Stimulated activated CD8-positive, alpha-beta memory T cell treated with anti-CD3 and anti-CD28 coated beads, Interleukin-4, amount 100 ng/mL, for 1 hour (primary cell): ENCODE measurements at regions not wholly inside any gene's neighbourhood (a gene's known extent, or its start where the extent isn't known, plus 50 kb on each side); places are given as distances from the start of the nearest gene placed in this dataset.
"Not testable (repeated sequence)": the region's sequence is repeated elsewhere in the genome, so short reads cannot be mapped to it uniquely, and the experiment has no call there.

Source experiments
- DNase-seq, 2 donors: peaks; one replicate each; pipeline ENCODE4 v3.0.0-alpha.2; 2020; ENCODE audit warnings: low read depth in 2 of 2, low spot score in 1 of 2

GRCh38 chr2:226478109-226478809 is 321.4 kb downstream of the IRS1 start:
- no peak for DNase-seq

GRCh38 chr2:226477221-226478108 is 322.2 kb downstream of the IRS1 start:
- DNase-seq: no peak

GRCh38 chr2:226475650-226476049 is 324.0 kb downstream of the IRS1 start:
- DNase-seq: no peak

GRCh38 chr2:226474131-226474530 is 325.5 kb downstream of the IRS1 start:
- DNase-seq: no peak

- DNase-seq: no peak
Measured at GRCh38 chr2:226471987-226472470, 327.6 kb downstream of the IRS1 start.

GRCh38 chr2:226467633-226468032 is 332.0 kb downstream of the IRS1 start:
- DNase-seq: no peak

- DNase-seq: no peak
Measured at GRCh38 chr2:226467221-226467620, 332.4 kb downstream of the IRS1 start.

- no peak for DNase-seq
Measured at GRCh38 chr2:226466589-226466988, 333.0 kb downstream of the IRS1 start.

- no peak for DNase-seq
Measured at GRCh38 chr2:226466124-226466523, 333.5 kb downstream of the IRS1 start.

- DNase-seq: no peak
Measured at GRCh38 chr2:226464380-226464779, 335.2 kb downstream of the IRS1 start.

GRCh38 chr2:226463154-226463553 is 336.5 kb downstream of the IRS1 start:
- DNase-seq: no peak

GRCh38 chr2:226461981-226462380 is 337.6 kb downstream of the IRS1 start:
- no peak for DNase-seq

GRCh38 chr2:226456144-226456543 is 343.5 kb downstream of the IRS1 start:
- not testable (repeated sequence) for DNase-seq

GRCh38 chr2:226452768-226453167 is 346.9 kb downstream of the IRS1 start:
- no peak for DNase-seq

GRCh38 chr2:226451486-226451885 is 348.1 kb downstream of the IRS1 start:
- no peak for DNase-seq

GRCh38 chr2:226450141-226450540 is 349.5 kb downstream of the IRS1 start:
- DNase-seq: no peak

- DNase-seq: no peak
Measured at GRCh38 chr2:226447338-226448300, 352.0 kb downstream of the IRS1 start.

- DNase-seq: no peak
Measured at GRCh38 chr2:226446406-226447001, 353.1 kb downstream of the IRS1 start.

- DNase-seq: no peak
Measured at GRCh38 chr2:226445216-226445861, 354.3 kb downstream of the IRS1 start.

GRCh38 chr2:226443112-226443511 is 356.5 kb downstream of the IRS1 start:
- DNase-seq: no peak
